ENCODE measurements at regions not wholly inside any gene's neighbourhood (a gene's known extent, or its start where the extent isn't known, plus 50 kb on each side); places are given as distances from the start of the nearest gene placed in this dataset.

DNA sequence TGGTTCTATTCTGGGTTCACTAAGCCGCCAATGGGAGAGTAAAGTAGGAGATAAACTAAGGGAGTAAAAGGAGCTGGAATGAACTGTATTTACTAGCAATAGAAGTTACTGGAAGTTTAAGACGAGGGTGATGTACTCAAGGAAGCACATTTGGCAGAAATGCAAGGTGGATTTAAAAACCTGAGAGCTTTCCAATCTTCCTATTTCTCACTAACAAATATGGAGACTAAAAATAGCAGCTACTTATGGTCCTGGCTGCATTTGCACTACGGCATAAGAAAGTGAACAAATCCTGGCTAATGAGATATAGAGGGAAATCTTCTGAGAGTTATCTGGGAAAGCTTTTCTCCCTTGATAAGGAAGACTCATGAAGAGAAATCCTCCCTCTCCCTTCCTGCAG lies 153.4 kb downstream of the TMEM161B start:
- DNase-seq (ENCODE audit: insufficient read length, low spot score) (no peak), FAIRE-seq (no peak)
- TF ChIP-seq, protein P1, sequence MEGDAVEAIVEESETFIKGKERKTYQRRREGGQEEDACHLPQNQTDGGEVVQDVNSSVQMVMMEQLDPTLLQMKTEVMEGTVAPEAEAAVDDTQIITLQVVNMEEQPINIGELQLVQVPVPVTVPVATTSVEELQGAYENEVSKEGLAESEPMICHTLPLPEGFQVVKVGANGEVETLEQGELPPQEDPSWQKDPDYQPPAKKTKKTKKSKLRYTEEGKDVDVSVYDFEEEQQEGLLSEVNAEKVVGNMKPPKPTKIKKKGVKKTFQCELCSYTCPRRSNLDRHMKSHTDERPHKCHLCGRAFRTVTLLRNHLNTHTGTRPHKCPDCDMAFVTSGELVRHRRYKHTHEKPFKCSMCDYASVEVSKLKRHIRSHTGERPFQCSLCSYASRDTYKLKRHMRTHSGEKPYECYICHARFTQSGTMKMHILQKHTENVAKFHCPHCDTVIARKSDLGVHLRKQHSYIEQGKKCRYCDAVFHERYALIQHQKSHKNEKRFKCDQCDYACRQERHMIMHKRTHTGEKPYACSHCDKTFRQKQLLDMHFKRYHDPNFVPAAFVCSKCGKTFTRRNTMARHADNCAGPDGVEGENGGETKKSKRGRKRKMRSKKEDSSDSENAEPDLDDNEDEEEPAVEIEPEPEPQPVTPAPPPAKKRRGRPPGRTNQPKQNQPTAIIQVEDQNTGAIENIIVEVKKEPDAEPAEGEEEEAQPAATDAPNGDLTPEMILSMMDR (IDR thresholded peaks at IDR 0.05; ENCODE audit: insufficient read depth, missing control alignments) = no peak

- no peak for DNase-seq (ENCODE audit: insufficient read length, low spot score)
- TF ChIP-seq, protein P1 (IDR thresholded peaks at IDR 0.05; ENCODE audit: insufficient read depth, missing control alignments) = no peak
- no peak for FAIRE-seq
Measured at GRCh38 chr5:88113429-88113828, 155.2 kb downstream of the TMEM161B start.

GRCh38 chr5:88109818-88110217 lies 158.8 kb downstream of the TMEM161B start:
- no peak for FAIRE-seq
- TF ChIP-seq, protein P1 (IDR thresholded peaks at IDR 0.05; ENCODE audit: insufficient read depth, missing control alignments) = no peak
- DNase-seq (ENCODE audit: insufficient read length, low spot score) = no peak

DNA sequence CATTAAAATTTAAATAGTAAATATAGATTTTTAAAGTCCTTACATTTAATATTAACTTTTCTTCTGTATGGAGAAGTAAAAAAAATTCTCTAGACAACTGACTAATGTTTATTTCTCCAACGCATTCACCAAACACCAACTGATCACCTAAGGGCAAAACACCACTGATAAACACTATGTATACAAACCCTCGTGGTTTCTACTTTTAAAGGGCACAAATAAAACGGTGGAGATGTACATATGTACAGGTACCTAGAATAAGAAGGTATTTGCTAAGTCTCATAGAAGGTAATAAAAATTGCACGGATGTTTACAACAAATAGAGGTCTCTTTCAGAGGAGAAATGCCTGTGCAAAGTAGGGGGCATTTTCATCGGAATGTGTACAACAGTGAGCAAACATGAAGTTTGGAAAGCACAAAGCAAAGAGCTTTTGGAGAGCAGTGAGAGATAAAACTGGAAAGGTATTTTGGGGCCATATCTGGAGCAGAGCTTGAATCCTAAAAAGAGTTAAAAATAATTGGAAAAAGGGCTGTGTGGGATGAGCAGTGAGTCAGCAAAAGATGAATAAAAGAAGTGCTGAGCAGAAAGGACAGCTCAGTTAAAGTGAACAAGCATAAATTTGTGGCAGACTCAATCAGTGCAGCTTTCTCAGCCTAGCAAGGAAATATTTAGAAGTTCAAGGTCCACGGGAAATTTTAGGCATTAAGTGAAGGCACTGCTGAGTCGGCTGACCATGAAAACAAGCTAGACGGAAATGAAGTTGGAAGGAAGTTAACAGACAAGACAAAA lies 160.0 kb downstream of the TMEM161B start:
- FAIRE-seq (no peak), DNase-seq (ENCODE audit: insufficient read length, low spot score) (no peak)
- TF ChIP-seq, protein P1 (IDR thresholded peaks at IDR 0.05; ENCODE audit: insufficient read depth, missing control alignments) = no peak

GRCh38 chr5:88094906-88095496 lies 173.6 kb downstream of the TMEM161B start:
- DNase-seq (ENCODE audit: insufficient read length, low spot score) (no peak), FAIRE-seq (no peak)
- TF ChIP-seq, protein P1 (IDR thresholded peaks at IDR 0.05; ENCODE audit: insufficient read depth, missing control alignments) = no peak

GRCh38 chr5:88094403-88094802 lies 174.2 kb downstream of the TMEM161B start:
- TF ChIP-seq, protein P1 (IDR thresholded peaks at IDR 0.05; ENCODE audit: insufficient read depth, missing control alignments) = no peak
- DNase-seq (ENCODE audit: insufficient read length, low spot score) = no peak
- FAIRE-seq = no peak

GRCh38 chr5:88093765-88094164 lies 174.9 kb downstream of the TMEM161B start:
- DNase-seq (ENCODE audit: insufficient read length, low spot score) (no peak), FAIRE-seq (no peak)
- TF ChIP-seq, protein P1 (IDR thresholded peaks at IDR 0.05; ENCODE audit: insufficient read depth, missing control alignments) = no peak

Measured in D721Med (cell line).